ENCODE measurements at regions not wholly inside any gene's neighbourhood (a gene's known extent, or its start where the extent isn't known, plus 50 kb on each side); places are given as distances from the start of the nearest gene placed in this dataset.

- TF ChIP-seq EZH2phosphoT487 (IDR thresholded peaks at IDR 0.05; ENCODE audit: insufficient read depth, low read depth): no peak
- no peak for TF ChIP-seq EZH2 (IDR thresholded peaks at IDR 0.05; ENCODE audit: insufficient read depth, poor library complexity, severe bottlenecking)
These were observed 522.3 kb upstream of the JARID2 start for GRCh38 chr6:14723535-14724086.

Data from GM23248 (cell line).